HEK293 (cell line): ENCODE measurements at regions not wholly inside any gene's neighbourhood (a gene's known extent, or its start where the extent isn't known, plus 50 kb on each side); places are given as distances from the start of the nearest gene placed in this dataset.
"Not testable (repeated sequence)": the region's sequence is repeated elsewhere in the genome, so short reads cannot be mapped to it uniquely, and the experiment has no call there.

Experiments
- CTCF ChIA-PET: fragments of 350-600 bp; formaldehyde crosslinking; extraction: SDS; loops from one replicate; lab custom pipeline; 2021; ENCODE audit warnings: antibody characterized with exemption; lab: Yijun Ruan, JAX
- POLR2A ChIA-PET: fragments of 300-600 bp; formaldehyde crosslinking; extraction: SDS; loops from one replicate; lab custom pipeline; 2020; ENCODE audit warnings: antibody characterized with exemption, inconsistent platforms; lab: Yijun Ruan, JAX
- H3K27ac ChIP-seq: fragments of 200-500 bp; sonication (Bioruptor generic); 2 replicates; pipeline ENCODE4 v1.5.1; 2014; ENCODE audit warnings: low read depth, low read length, control low read depth, inconsistent platforms; ENCODE audit errors: extremely low read depth
- H3K36me3 ChIP-seq, 2 experiments: fragments of 200-500 bp in 1 of 2; sonication (Bioruptor generic) in 1 of 2; 1 replicate in 1 of 2; 2 replicates in 1 of 2; pipeline ENCODE4 v1.5.1; 2014 to 2017; ENCODE audit warnings: inconsistent platforms in 2 of 2, low read length in 2 of 2; ENCODE audit not compliant: control insufficient read depth in 2 of 2, insufficient read depth in 1 of 2
- H3K4me1 ChIP-seq: fragments of 200-500 bp; sonication (Bioruptor generic); 2 replicates; pipeline ENCODE4 v1.5.1; 2014; ENCODE audit warnings: mild to moderate bottlenecking, low read length, inconsistent platforms; ENCODE audit not compliant: control insufficient read depth, insufficient read depth
- H3K4me3 ChIP-seq: 2 replicates; pipeline ENCODE4 v1.5.1; 2011; ENCODE audit warnings: low read depth, mild to moderate bottlenecking, control low read depth, low read length, moderate library complexity
- H3K9me3 ChIP-seq: fragments of 200-500 bp; sonication (Bioruptor generic); 2 replicates; pipeline ENCODE4 v1.5.1; 2014; ENCODE audit warnings: low read depth, low read length, inconsistent platforms; ENCODE audit not compliant: control insufficient read depth, insufficient read depth
- FEZF1 ChIP-seq: fragments of 450-650 bp; formaldehyde crosslinking; IDR thresholded peaks from 2 replicates; pipeline ENCODE4 v1.5.1; 2016; ENCODE audit warnings: missing biosample characterization, missing genetic modification characterization
- REPIN1 ChIP-seq: fragments of 450-650 bp; formaldehyde crosslinking; IDR thresholded peaks from 2 replicates; pipeline ENCODE4 v1.5.1; 2017; ENCODE audit warnings: missing biosample characterization, missing genetic modification characterization, low read depth
- REST ChIP-seq: fragments of 450-650 bp; formaldehyde crosslinking; IDR thresholded peaks from 2 replicates; pipeline ENCODE4 v1.5.1; 2016; ENCODE audit warnings: missing biosample characterization, missing genetic modification characterization
- ZNF530 ChIP-seq: fragments of 450-650 bp; formaldehyde crosslinking; IDR thresholded peaks from 2 replicates; pipeline ENCODE4 v1.5.1; 2016; ENCODE audit warnings: low read depth, missing biosample characterization, missing genetic modification characterization
- TF ChIP-seq, protein P1 (sequence below): fragments of 450-650 bp; formaldehyde crosslinking; IDR thresholded peaks from 2 replicates; pipeline ENCODE4 v1.5.1; 2016; ENCODE audit warnings: missing biosample characterization, missing genetic modification characterization, borderline replicate concordance
- TF ChIP-seq, protein P2 (sequence below): fragments of 450-650 bp; formaldehyde crosslinking; IDR thresholded peaks from 2 replicates; pipeline ENCODE4 v1.5.1; 2017; ENCODE audit warnings: missing biosample characterization, missing genetic modification characterization
- TF ChIP-seq, protein P3 (sequence below): IDR thresholded peaks from 2 replicates; pipeline ENCODE4 v1.6.1; 2011; ENCODE audit warnings: mild to moderate bottlenecking, low read depth, low read length, borderline replicate concordance

DNA sequence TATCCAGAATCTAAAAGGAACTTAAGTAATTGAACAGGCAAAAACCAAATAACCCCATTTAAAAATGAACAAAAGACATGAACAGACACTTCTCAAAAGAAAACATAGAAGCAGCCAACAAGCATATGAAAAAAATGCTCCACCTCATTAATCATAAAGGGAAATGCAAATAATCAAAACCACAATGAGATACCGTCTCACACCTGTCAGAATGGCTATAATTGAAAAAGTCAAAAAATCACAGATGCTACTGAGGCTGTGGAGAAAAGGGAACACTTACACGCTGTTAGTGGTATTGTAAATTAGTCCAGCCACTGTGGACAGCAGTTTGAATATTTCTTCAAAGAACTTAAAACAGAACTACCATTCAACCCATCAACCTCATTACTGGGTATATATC is 220.7 kb downstream of the MEX3B start (continued):
- TF ChIP-seq, protein P1, sequence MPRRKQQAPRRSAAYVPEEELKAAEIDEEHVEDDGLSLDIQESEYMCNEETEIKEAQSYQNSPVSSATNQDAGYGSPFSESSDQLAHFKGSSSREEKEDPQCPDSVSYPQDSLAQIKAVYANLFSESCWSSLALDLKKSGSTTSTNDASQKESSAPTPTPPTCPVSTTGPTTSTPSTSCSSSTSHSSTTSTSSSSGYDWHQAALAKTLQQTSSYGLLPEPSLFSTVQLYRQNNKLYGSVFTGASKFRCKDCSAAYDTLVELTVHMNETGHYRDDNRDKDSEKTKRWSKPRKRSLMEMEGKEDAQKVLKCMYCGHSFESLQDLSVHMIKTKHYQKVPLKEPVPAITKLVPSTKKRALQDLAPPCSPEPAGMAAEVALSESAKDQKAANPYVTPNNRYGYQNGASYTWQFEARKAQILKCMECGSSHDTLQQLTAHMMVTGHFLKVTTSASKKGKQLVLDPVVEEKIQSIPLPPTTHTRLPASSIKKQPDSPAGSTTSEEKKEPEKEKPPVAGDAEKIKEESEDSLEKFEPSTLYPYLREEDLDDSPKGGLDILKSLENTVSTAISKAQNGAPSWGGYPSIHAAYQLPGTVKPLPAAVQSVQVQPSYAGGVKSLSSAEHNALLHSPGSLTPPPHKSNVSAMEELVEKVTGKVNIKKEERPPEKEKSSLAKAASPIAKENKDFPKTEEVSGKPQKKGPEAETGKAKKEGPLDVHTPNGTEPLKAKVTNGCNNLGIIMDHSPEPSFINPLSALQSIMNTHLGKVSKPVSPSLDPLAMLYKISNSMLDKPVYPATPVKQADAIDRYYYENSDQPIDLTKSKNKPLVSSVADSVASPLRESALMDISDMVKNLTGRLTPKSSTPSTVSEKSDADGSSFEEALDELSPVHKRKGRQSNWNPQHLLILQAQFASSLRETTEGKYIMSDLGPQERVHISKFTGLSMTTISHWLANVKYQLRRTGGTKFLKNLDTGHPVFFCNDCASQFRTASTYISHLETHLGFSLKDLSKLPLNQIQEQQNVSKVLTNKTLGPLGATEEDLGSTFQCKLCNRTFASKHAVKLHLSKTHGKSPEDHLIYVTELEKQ (tag by site-specific recombination), result no peak

GRCh38 chr15:81822587-81822986 is 223.2 kb downstream of the MEX3B start:
- POLR2A ChIA-PET, H3K4me3 ChIP-seq, H3K4me1 ChIP-seq, H3K9me3 ChIP-seq, H3K36me3 ChIP-seq, H3K27ac ChIP-seq: not testable (repeated sequence)
- CTCF ChIA-PET, result interaction anchor here (1.1 kb wide), 1 partner anchor 9 kb away, joined by 3 read pairs; no protein-coding TSS in a partner anchor

- no peaks in the 10 kb centered on the region for H3K36me3 ChIP-seq
- no peaks in the 10 kb centered on the region; the same call in 1 of the 2 replicates for H3K4me1 ChIP-seq
- no peak overlapping the region for H3K4me3 ChIP-seq
- ChIA-PET POLR2A (no interaction called here), CTCF (interaction anchor here (0.6 to 1.3 kb wide), 6 partner anchors 10 to 966 kb away, joined by 3 to 4 read pairs (median 3); no protein-coding TSS in a partner anchor)
- TF ChIP-seq ZNF530 (tag by site-specific recombination), result no peak
- peak; percentile 19; the same call in 1 of the 2 replicates for TF ChIP-seq FEZF1
- no peak overlapping the region for H3K27ac ChIP-seq
- no peaks in the 10 kb centered on the region for H3K9me3 ChIP-seq
Observed at GRCh38 chr15:81819924-81820635, 225.7 kb downstream of the MEX3B start.

- Histone ChIP-seq H3K4me1 (no peaks in the 10 kb centered on the region; the same call in 1 of the 2 replicates), H3K27ac (no peak overlapping the region), H3K4me3 (no peak overlapping the region), H3K9me3 (no peaks in the 10 kb centered on the region), H3K36me3 (no peaks in the 10 kb centered on the region)
- POLR2A ChIA-PET, result no interaction called here
- CTCF ChIA-PET, result interaction anchor here (0.6 to 1.2 kb wide), 3 partner anchors 11 to 206 kb away, joined by 3 to 4 read pairs (median 3); no protein-coding TSS in a partner anchor
- TF ChIP-seq, protein P2, sequence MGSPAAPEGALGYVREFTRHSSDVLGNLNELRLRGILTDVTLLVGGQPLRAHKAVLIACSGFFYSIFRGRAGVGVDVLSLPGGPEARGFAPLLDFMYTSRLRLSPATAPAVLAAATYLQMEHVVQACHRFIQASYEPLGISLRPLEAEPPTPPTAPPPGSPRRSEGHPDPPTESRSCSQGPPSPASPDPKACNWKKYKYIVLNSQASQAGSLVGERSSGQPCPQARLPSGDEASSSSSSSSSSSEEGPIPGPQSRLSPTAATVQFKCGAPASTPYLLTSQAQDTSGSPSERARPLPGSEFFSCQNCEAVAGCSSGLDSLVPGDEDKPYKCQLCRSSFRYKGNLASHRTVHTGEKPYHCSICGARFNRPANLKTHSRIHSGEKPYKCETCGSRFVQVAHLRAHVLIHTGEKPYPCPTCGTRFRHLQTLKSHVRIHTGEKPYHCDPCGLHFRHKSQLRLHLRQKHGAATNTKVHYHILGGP (tag by site-specific recombination), result no peak
- TF ChIP-seq, protein P3, sequence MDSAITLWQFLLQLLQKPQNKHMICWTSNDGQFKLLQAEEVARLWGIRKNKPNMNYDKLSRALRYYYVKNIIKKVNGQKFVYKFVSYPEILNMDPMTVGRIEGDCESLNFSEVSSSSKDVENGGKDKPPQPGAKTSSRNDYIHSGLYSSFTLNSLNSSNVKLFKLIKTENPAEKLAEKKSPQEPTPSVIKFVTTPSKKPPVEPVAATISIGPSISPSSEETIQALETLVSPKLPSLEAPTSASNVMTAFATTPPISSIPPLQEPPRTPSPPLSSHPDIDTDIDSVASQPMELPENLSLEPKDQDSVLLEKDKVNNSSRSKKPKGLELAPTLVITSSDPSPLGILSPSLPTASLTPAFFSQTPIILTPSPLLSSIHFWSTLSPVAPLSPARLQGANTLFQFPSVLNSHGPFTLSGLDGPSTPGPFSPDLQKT, result no peak
- TF ChIP-seq REPIN1, result no peak
- peak; percentile 74 for TF ChIP-seq REST
Observed at GRCh38 chr15:81814882-81815455, 230.8 kb downstream of the MEX3B start.
